OCI-LY1 (cell line): ENCODE measurements at regions not wholly inside any gene's neighbourhood (a gene's known extent, or its start where the extent isn't known, plus 50 kb on each side); places are given as distances from the start of the nearest gene placed in this dataset.

Experiments used
- H2AFZ ChIP-seq: fragments of 200-600 bp; sonication (generic), shearing (Covaris generic); 2 replicates; pipeline ENCODE4 v1.6.0; 2014; ENCODE audit warnings: antibody characterized with exemption, mild to moderate bottlenecking, low read length
- H3F3A ChIP-seq: fragments of 200-600 bp; sonication (generic), shearing (Covaris generic); 2 replicates; pipeline ENCODE4 v1.6.0; 2014; ENCODE audit warnings: mild to moderate bottlenecking, antibody characterized with exemption, low read length, moderate library complexity; ENCODE audit not compliant: insufficient read depth
- H3K27ac ChIP-seq: fragments of 200-600 bp; sonication (generic); 2 replicates; pipeline ENCODE4 v1.5.1; 2014; ENCODE audit warnings: low read length, mixed run types, mild to moderate bottlenecking, low read depth; ENCODE audit not compliant: poor library complexity, severe bottlenecking
- H3K27me3 ChIP-seq: fragments of 200-600 bp; sonication (generic); 2 replicates; pipeline ENCODE4 v1.6.0; 2014; ENCODE audit warnings: antibody characterized with exemption, mild to moderate bottlenecking, low read length, moderate library complexity; ENCODE audit not compliant: insufficient read depth
- H3K36me3 ChIP-seq: fragments of 200-600 bp; sonication (generic); 2 replicates; pipeline ENCODE4 v1.6.1; 2014; ENCODE audit warnings: mild to moderate bottlenecking, antibody characterized with exemption, low read length, moderate library complexity, mixed read lengths; ENCODE audit not compliant: insufficient read depth
- H3K4me1 ChIP-seq: fragments of 200-600 bp; sonication (generic); 2 replicates; pipeline ENCODE4 v1.5.1; 2014; ENCODE audit warnings: mild to moderate bottlenecking, low read length, moderate library complexity; ENCODE audit not compliant: insufficient read depth, severe bottlenecking
- H3K4me2 ChIP-seq: fragments of 200-600 bp; sonication (generic), shearing (Covaris generic); 2 replicates; pipeline ENCODE4 v1.6.1; 2014; ENCODE audit warnings: low read length
- H3K4me3 ChIP-seq: fragments of 200-600 bp; sonication (generic); 2 replicates; pipeline ENCODE4 v1.5.1; 2014; ENCODE audit warnings: low read length, low read depth, mild to moderate bottlenecking, mixed read lengths; ENCODE audit not compliant: poor library complexity, severe bottlenecking
- H3K79me2 ChIP-seq: fragments of 200-600 bp; shearing (Covaris generic); 2 replicates; pipeline ENCODE4 v1.6.1; 2016; ENCODE audit warnings: mixed run types, low read length, mixed read lengths; ENCODE audit not compliant: insufficient read depth
- H3K9ac ChIP-seq: fragments of 200-600 bp; sonication (generic), shearing (Covaris generic); 2 replicates; pipeline ENCODE4 v1.6.1; 2014; ENCODE audit warnings: mild to moderate bottlenecking, low read length, mixed read lengths
- H3K9me2 ChIP-seq: fragments of 200-600 bp; sonication (generic), shearing (Covaris generic); 2 replicates; pipeline ENCODE4 v1.6.1; 2014; ENCODE audit warnings: low read depth, mild to moderate bottlenecking, low read length, mixed read lengths
- H3K9me3 ChIP-seq: fragments of 200-600 bp; shearing (Covaris generic); 2 replicates; pipeline ENCODE4 v1.6.1; 2014; ENCODE audit warnings: low read length, mixed read lengths
- H4K20me1 ChIP-seq: fragments of 200-600 bp; sonication (generic), shearing (Covaris generic); 2 replicates; pipeline ENCODE4 v1.6.0; 2016; ENCODE audit warnings: mild to moderate bottlenecking, low read length; ENCODE audit not compliant: insufficient read depth
- CTCF ChIP-seq: fragments of 200-600 bp; sonication (generic), shearing (Covaris generic); IDR thresholded peaks from 2 replicates; pipeline ENCODE4 v1.5.1; 2017; ENCODE audit warnings: mild to moderate bottlenecking, antibody characterized with exemption, low read length, moderate library complexity, mixed read lengths
- EZH2 ChIP-seq: fragments of 200-600 bp; sonication (generic), shearing (Covaris generic); IDR thresholded peaks from 2 replicates; pipeline ENCODE4 v1.8.0; 2017; ENCODE audit warnings: borderline replicate concordance, mixed run types, mild to moderate bottlenecking, antibody characterized with exemption, low read length, moderate library complexity, mixed read lengths

GRCh38 chr16:87141402-87141801 lies 175.8 kb downstream of the C16orf95 start:
- Histone ChIP-seq H3K4me2 (no peak overlapping the region), H3K79me2 (no peaks in the 10 kb centered on the region), H3K9me3 (no peaks in the 10 kb centered on the region), H3K27me3 (0 out of 2 replicates have a peak, but pooled peaks cover 3% of the 10 kb centered on the region), H3K9ac (no peak overlapping the region), H4K20me1 (no peaks in the 10 kb centered on the region), H3K27ac (no peak overlapping the region), H3F3A (no peaks in the 10 kb centered on the region), H3K9me2 (no peaks in the 10 kb centered on the region), H3K4me1 (no peaks in the 10 kb centered on the region), H2AFZ (no peak overlapping the region), H3K4me3 (no peak overlapping the region), H3K36me3 (no peaks in the 10 kb centered on the region)
- TF ChIP-seq EZH2 (no peak), CTCF (no peak)

GRCh38 chr16:87143661-87144121 lies 173.5 kb downstream of the C16orf95 start:
- Histone ChIP-seq H3K36me3 (no peaks in the 10 kb centered on the region), H3K4me1 (no peaks in the 10 kb centered on the region), H3K27me3 (0 out of 2 replicates have a peak, but pooled peaks cover 7% of the 10 kb centered on the region), H3F3A (no peaks in the 10 kb centered on the region), H2AFZ (no peak overlapping the region), H3K9me2 (no peaks in the 10 kb centered on the region), H3K27ac (no peak overlapping the region), H3K4me3 (no peak overlapping the region), H3K4me2 (no peak overlapping the region), H3K9ac (no peak overlapping the region), H3K9me3 (no peaks in the 10 kb centered on the region), H4K20me1 (no peaks in the 10 kb centered on the region), H3K79me2 (no peaks in the 10 kb centered on the region)
- TF ChIP-seq CTCF (no peak), EZH2 (no peak)

- Histone ChIP-seq H3K9me3 (no peaks in the 10 kb centered on the region), H3K27me3 (0 out of 2 replicates have a peak, but pooled peaks cover 7% of the 10 kb centered on the region), H3K4me3 (no peak overlapping the region), H3K4me2 (no peak overlapping the region), H4K20me1 (no peaks in the 10 kb centered on the region), H3K9ac (no peak overlapping the region), H3K36me3 (no peaks in the 10 kb centered on the region), H3K4me1 (no peaks in the 10 kb centered on the region), H3K79me2 (no peaks in the 10 kb centered on the region), H3F3A (no peaks in the 10 kb centered on the region), H2AFZ (no peak overlapping the region), H3K27ac (no peak overlapping the region), H3K9me2 (no peaks in the 10 kb centered on the region)
- TF ChIP-seq EZH2: no peak
- no peak for TF ChIP-seq CTCF
Observed at GRCh38 chr16:87144232-87144631, 173.0 kb downstream of the C16orf95 start.
